Stimulated activated naive CD8-positive, alpha-beta T cell treated with anti-CD3 and anti-CD28 coated beads, Interleukin-15, Interleukin-2, amounts not matched to agents 100 U/mL and 50 U/mL, for 24 hours (primary cell): ENCODE measurements at regions not wholly inside any gene's neighbourhood (a gene's known extent, or its start where the extent isn't known, plus 50 kb on each side); places are given as distances from the start of the nearest gene placed in this dataset.
"Not testable (repeated sequence)": the region's sequence is repeated elsewhere in the genome, so short reads cannot be mapped to it uniquely, and the experiment has no call there.

Experiments used
- ATAC-seq: fragments of 150-1000 bp; cut with Tn5 transposase; one replicate; pipeline ENCODE4 v1.10.0; 2021
- DNase-seq: peaks from one replicate; pipeline ENCODE4 v3.0.0; 2021

GRCh38 chrX:16067886-16068515 lies 55.4 kb upstream of the GRPR start:
- DNase-seq: no peak
- ATAC-seq: no peak

- ATAC-seq (no peak), DNase-seq (no peak)
Observed at GRCh38 chrX:16063921-16064320, 59.4 kb upstream of the GRPR start.

GRCh38 chrX:16063141-16063540 lies 60.2 kb upstream of the GRPR start:
- DNase-seq (no peak), ATAC-seq (no peak)

- DNase-seq (no peak), ATAC-seq (no peak)
Observed at GRCh38 chrX:16061296-16061695, 62.1 kb upstream of the GRPR start.

DNA sequence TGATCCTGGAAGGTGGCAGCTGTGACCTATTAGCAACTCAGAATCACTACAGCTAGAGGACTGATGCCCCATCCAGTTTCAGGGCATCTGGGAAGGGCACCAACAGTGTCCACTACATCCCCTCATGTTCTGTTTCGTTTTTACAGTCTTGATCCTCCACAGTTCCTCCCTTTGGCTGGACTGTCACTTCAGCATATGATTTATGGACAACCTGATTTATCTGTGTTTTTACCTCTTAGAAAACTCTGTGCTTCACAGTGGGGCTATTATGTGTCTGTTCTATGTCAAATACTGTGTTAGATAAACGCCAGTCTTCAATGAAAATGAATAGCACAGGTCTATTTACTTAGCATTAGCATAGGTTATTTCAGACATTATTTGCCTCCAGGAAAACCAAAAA lies 63.1 kb upstream of the GRPR start:
- no peak for ATAC-seq
- no peak for DNase-seq

GRCh38 chrX:16049126-16049525 lies 74.2 kb upstream of the GRPR start:
- not testable (repeated sequence) for ATAC-seq, DNase-seq

DNA sequence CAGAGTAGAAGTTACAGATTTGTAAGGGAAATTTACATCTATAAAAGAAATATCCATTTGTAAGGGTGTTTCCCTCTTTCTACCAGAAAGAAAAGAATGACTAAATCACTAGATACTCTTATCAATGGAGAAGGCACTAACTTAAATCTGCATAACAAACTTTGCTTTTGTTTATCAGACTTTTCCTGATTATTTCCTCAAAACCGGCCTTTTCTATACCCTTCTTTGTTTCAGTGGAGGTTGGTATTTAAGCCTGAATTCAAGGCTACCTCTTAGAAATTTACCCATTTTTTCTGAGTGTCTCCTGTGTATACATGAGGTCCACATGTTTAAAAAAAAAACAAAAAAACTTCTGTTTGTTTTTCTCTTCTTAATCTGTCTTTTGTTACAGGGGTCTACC lies 80.4 kb upstream of the GRPR start:
- ATAC-seq (no peak), DNase-seq (no peak)

DNA sequence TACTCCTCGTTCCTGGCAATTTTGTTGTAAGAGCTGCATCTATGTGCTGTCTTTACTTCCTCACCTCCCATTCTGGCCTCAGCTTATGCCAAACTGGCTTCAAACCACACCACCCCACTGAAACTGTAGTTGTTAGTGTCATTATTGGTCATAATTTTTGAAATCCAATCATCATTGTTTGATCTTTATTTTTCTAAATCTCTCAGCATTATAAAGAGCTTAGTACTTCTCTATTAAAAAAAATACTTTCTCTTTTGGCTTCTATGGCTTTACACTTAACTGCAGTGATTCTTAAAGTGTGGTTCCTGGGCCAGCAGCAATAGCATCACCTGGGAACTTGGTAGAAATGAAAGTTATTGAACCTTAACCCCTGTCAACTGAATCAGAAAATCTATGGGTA lies 83.5 kb upstream of the GRPR start:
- DNase-seq (no peak), ATAC-seq (no peak)

DNA sequence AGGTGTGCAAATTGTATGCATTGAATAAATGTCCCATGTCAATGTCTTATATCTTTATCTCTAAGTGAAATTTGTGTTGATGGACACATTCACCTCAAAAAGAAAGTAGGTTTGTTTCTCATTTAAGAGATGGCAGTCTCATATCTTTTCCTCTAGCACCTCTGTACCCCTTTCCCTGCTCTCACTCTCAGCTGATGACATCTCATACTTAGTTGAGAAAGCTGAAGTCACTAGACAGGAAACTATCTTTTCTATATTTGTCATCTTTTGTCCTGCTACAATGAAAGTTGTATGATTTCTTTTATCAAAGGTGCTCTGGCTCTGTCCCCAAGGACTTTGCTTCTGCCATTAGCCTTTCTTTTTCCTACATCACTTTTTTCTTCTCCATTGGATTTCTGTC lies 84.0 kb upstream of the GRPR start:
- DNase-seq (no peak), ATAC-seq (no peak)

DNA sequence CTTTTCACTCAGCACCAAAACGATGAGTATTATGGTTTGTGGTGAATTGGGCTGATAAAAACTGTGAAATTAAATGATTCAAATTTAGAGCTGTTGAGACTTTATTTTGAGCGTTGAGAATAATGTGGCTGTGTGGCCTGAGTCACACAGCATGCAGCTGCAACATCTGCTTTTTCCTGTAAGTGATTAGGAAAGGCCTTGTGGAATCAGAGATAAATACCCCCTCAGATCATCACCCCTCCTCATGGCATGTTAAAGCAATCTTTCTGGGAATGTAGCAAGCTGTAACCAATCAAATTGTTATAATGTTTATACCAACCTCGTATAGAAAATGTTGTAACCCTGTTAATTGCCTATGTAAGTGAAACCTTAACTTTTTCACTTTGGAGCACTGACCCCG lies 90.0 kb upstream of the GRPR start:
- no peak for ATAC-seq
- no peak for DNase-seq

- ATAC-seq (no peak), DNase-seq (no peak)
Observed at GRCh38 chrX:16028576-16028975, 94.8 kb upstream of the GRPR start.

DNA sequence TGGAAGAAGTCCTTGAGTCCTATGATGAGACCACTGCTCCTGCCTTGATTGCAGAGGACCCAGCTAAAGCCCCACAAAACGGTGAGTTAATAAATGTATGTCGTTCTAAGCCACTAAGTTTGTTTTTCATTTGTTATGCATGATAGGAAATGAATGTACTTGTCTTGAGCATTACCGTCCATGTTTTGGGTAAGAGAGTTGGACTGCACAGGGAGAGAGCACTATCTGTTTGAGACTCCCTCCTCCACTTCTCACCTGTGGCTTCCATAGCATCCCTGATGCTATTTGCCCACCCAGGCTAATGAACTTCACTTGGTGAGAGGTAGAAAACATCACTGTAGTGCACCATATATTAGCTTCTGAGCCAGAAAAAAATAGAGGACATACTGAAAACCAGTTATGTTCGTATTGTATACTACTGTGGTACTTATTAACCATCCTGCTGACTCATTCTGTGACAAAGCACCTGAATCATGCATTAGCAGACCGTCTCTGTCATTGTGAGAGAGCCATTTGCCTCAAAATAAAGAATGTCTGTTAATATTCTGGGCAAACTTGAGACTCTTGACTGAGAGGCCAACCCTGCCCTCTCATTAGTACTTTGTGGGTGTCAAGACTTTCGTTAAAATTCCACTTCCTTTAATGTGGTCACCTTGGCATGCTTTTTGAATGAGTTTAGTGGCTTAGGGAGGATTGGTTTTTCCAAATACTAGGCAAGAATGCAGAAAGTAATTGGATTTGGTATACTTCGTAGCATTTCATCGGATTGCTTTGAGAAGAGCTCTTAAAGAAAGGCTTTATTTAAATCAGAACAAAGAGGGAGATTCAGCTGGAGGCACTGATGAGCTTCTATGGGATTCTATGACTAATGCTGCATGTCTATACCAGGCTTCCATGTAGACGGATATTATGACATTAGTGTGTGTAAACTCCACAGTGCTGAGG lies 99.3 kb upstream of the GRPR start:
- ATAC-seq (peak; percentile 63), DNase-seq (no peak)

DNA sequence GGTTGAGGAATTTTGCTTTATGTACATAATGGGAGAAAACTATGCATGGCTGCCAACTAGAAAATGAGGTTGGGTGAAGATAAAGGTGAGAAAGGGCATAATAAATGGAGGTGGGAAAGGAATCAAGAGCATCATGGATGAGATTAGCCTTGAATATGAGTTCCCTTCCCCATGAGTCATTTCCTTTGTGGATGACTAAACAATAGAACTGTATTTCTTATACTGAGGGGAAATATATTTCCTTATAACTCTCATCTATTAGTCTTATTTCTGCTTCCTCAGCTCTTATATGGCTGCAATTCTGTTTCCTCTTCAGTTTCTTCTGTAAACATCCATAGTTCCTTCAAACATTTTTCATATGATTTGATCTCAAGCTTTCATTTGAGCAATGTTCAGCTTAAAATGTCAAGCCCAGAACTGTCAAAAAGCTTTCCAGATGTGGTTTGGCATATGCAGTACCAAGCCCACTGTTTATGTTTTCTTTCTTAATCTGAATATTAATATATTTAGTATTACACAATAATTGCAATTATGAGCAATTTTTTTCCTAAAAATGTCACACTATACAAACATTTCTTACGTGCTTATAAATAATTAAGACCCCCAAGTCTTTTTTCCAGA lies 100.7 kb upstream of the GRPR start:
- ATAC-seq: no peak
- DNase-seq: no peak

GRCh38 chrX:16018291-16018690 lies 105.1 kb upstream of the GRPR start:
- ATAC-seq (no peak), DNase-seq (no peak)

DNA sequence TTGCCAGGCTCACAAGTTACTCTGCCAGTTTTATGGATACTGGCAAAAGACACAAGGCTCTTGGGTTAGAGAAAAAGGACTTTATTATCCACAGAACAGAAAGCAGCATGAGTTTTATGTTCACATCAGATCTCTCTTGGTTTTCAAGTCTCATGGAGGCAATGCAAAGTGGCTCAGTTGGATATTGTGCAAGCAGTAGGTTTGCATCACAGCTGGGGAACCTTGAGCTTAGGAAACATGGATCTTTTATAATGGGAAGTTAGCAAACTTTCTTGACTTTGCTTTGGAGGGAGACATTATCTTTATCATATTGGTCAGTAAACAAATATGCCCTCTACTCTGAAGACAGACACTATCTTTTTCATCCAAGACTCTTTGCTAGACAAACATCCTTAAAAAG lies 109.2 kb upstream of the GRPR start:
- DNase-seq (no peak), ATAC-seq (no peak)

- ATAC-seq (no peak), DNase-seq (no peak)
Observed at GRCh38 chrX:16012250-16012649, 111.1 kb upstream of the GRPR start.

GRCh38 chrX:16005917-16006316 lies 117.4 kb upstream of the GRPR start:
- ATAC-seq: no peak
- no peak for DNase-seq

GRCh38 chrX:16002185-16002584 lies 121.2 kb upstream of the GRPR start:
- ATAC-seq (no peak), DNase-seq (no peak)

DNA sequence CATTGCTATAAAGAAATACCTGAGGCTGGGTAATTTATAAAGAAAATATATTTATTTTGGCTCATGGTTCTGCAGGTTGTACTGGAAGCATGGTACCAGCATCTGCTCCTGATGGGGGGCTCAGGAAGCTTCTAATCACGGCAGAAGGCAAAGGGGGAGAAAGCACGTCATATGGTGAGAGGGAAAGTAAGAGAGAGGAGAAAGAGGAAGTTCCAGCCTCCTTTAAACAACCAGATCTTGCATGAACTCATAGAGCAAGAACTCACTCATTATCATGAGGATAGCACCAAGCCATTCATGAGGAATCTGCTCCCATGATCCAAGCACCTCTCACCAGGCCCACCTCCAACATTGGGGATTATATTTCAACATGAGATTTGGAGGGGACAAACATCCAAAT lies 125.0 kb upstream of the GRPR start:
- DNase-seq (no peak), ATAC-seq (no peak)

DNA sequence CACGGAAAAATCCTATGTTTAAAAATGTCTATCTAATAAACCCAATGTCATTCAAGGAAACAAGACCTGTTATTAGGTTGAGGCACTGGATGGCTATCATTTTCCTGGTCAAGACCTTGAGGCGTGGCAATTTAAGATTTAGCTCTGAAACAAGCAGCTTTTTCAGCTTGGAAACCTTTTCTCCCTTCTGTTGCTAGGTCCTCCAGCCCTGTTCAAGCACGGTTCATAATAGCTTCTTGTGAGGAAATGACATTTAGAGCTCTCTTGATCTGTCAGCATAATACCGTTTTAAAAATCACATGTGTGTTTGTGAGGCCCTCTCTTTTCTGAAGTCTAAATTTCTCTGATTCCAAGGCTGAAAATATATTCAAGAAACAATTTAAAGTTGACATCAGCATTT lies 133.6 kb upstream of the GRPR start:
- no peak for ATAC-seq
- DNase-seq: no peak

DNA sequence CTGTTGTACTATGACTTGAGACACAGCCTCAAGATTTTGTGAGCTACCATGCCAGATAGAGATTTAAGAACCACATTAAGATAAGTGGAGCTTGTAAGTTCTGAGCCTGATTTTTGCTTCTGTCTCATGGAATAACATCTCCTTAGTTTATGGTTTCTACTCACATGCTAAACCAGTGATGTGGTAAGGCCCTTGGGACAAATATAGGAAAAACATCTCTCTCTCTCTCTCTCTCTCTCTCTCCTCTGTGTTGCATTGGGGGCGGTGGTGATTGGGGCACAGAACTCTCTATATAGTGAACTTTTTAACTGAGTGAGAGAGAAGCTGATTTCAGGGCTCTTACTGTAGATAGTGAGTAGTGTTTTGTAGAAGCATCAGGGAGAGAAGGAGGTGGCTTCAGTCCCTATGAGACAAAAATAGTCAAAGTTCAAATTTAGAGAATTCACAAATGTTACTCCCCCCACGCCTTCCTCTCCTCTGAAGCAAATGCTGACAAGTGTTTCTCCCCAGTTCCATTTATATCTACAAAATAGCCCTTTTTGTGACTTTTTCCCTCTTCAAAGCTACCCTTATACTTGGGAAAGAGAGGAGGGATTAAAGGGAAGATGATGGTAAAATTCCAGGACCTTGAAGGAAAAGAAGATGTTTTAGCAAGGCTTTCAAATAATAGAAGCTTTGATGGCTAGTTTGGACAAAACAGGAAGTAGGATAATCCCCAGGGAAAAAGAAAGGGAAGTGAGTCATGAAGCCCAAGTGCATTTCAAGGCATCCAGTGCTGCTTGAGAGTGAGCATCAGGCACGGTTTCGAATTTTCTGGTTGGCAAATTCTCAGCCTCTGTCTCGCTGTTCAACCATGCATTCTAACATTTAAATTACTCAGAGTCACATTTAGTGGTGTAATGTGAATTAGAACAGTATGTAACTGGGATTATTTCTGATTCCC lies 134.3 kb upstream of the AP1S2 start:
- DNase-seq (no peak), ATAC-seq (no peak)

GRCh38 chrX:15985937-15986336 lies 131.3 kb upstream of the AP1S2 start:
- DNase-seq: peak; percentile 24
- peak; percentile 97 for ATAC-seq
